ENCODE measurements at regions not wholly inside any gene's neighbourhood (a gene's known extent, or its start where the extent isn't known, plus 50 kb on each side); places are given as distances from the start of the nearest gene placed in this dataset.

- Mint-ChIP-seq H3K27me3 (no peaks in the 10 kb centered on the region), H3K4me3 (no peak overlapping the region), H3K27ac (no peak overlapping the region), H3K36me3 (ENCODE audit: low read depth) (no peaks in the 10 kb centered on the region), H3K9me3 (peaks cover 5% of the 10 kb centered on the region), H3K4me1 (no peaks in the 10 kb centered on the region)
- ChIA-PET POLR2A (no interaction called here), CTCF (no interaction called here)
- ATAC-seq (ENCODE audit: low read depth): no peak
- no peak for DNase-seq
- TF ChIP-seq CTCF (IDR thresholded peaks at IDR 0.05): no peak
- intact Hi-C loops (cut with micrococcal nuclease): no loop called here
These were observed 159.7 kb upstream of the BMP4 start for GRCh38 chr14:54116198-54116885.

GRCh38 chr14:54116972-54117371, 160.3 kb upstream of the BMP4 start:
- no peak overlapping the region for H3K4me3 Mint-ChIP-seq
- H3K27me3 Mint-ChIP-seq: no peaks in the 10 kb centered on the region
- no peaks in the 10 kb centered on the region for H3K36me3 Mint-ChIP-seq (ENCODE audit: low read depth)
- H3K27ac Mint-ChIP-seq: no peak overlapping the region
- ChIA-PET CTCF (no interaction called here), POLR2A (no interaction called here)
- intact Hi-C loops (cut with micrococcal nuclease): no loop called here
- no peak for TF ChIP-seq CTCF (IDR thresholded peaks at IDR 0.05)
- peaks cover 5% of the 10 kb centered on the region for H3K9me3 Mint-ChIP-seq
- ATAC-seq (ENCODE audit: low read depth) (no peak), DNase-seq (no peak)
- no peaks in the 10 kb centered on the region for H3K4me1 Mint-ChIP-seq

GRCh38 chr14:54117396-54117795, 160.8 kb upstream of the BMP4 start:
- Mint-ChIP-seq H3K4me1 (no peaks in the 10 kb centered on the region), H3K36me3 (ENCODE audit: low read depth) (no peaks in the 10 kb centered on the region), H3K9me3 (peaks cover under 1% of the 10 kb centered on the region), H3K27ac (no peak overlapping the region), H3K27me3 (no peaks in the 10 kb centered on the region), H3K4me3 (no peak overlapping the region)
- DNase-seq (no peak), ATAC-seq (ENCODE audit: low read depth) (no peak)
- CTCF ChIA-PET: no interaction called here
- TF ChIP-seq CTCF (IDR thresholded peaks at IDR 0.05): no peak
- POLR2A ChIA-PET: no interaction called here
- intact Hi-C loops (cut with micrococcal nuclease): no loop called here

GRCh38 chr14:54117924-54118323, 161.3 kb upstream of the BMP4 start:
- intact Hi-C loops (cut with micrococcal nuclease): no loop called here
- no peak for DNase-seq
- H3K36me3 Mint-ChIP-seq (ENCODE audit: low read depth): no peaks in the 10 kb centered on the region
- no peak for ATAC-seq (ENCODE audit: low read depth)
- ChIA-PET POLR2A (no interaction called here), CTCF (no interaction called here)
- H3K27me3 Mint-ChIP-seq: no peaks in the 10 kb centered on the region
- no peaks in the 10 kb centered on the region for H3K4me1 Mint-ChIP-seq
- no peak overlapping the region for H3K27ac Mint-ChIP-seq
- TF ChIP-seq CTCF (IDR thresholded peaks at IDR 0.05): no peak
- no peaks in the 10 kb centered on the region for H3K9me3 Mint-ChIP-seq
- no peak overlapping the region for H3K4me3 Mint-ChIP-seq

GRCh38 chr14:54120260-54120659, 163.6 kb upstream of the BMP4 start:
- DNase-seq (no peak), ATAC-seq (ENCODE audit: low read depth) (no peak)
- Mint-ChIP-seq H3K4me1 (no peaks in the 10 kb centered on the region), H3K4me3 (no peak overlapping the region), H3K36me3 (ENCODE audit: low read depth) (no peaks in the 10 kb centered on the region), H3K27me3 (no peaks in the 10 kb centered on the region), H3K27ac (no peak overlapping the region), H3K9me3 (peaks cover 2% of the 10 kb centered on the region)
- POLR2A ChIA-PET: no interaction called here
- intact Hi-C loops (cut with micrococcal nuclease): no loop called here
- CTCF ChIA-PET: no interaction called here
- no peak for TF ChIP-seq CTCF (IDR thresholded peaks at IDR 0.05)
